HG03103 (cell line): ENCODE measurements at regions not wholly inside any gene's neighbourhood (a gene's known extent, or its start where the extent isn't known, plus 50 kb on each side); places are given as distances from the start of the nearest gene placed in this dataset.
"Not testable (repeated sequence)": the region's sequence is repeated elsewhere in the genome, so short reads cannot be mapped to it uniquely, and the experiment has no call there.

Experiments used
- ATAC-seq: cut with Tn5 transposase; IDR thresholded peaks from one replicate; pipeline ENCODE4 v1.9.1; 2021; ENCODE audit warnings: low read depth; ENCODE audit not compliant: unreplicated experiment

DNA sequence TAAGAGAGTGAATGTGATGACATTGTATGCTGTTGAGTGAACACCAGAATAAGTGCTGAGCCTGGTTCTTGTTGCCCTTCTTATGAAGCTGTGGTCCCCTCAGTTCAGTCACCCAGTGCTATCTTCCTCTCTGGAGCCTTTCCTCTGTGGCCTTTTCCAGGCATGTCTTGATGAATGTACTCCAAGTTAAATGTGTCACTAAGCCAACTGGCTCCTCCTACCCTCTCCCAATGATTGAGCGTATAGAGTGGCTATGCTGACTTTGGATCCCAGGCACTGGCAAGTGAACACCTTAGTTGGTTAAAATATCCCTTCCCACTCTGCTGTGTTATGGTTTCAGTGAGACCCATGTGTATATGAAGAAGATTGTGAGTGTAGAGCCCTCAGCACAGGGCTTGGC is 134.1 kb upstream of the MAMLD1 start:
- ATAC-seq = no peak

DNA sequence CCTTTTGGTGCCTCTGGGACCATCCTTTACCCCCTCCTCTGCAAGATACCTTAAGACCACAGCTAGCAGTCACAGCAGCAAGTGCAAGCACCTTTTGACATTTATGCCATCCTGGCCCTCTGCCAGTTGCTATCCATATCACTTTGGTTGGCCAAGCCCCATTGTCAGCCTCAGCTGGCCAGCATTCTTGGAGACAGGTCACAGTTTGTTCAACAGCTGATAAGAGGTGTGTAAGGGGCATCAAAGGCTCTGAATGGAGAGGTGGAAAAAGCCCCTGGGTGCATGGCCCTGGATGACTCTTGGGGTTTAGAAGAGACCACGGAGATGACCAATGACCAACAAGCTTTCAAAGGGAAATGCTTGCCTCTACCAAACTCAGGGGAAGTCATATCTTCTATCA is 133.6 kb upstream of the MAMLD1 start:
- no peak for ATAC-seq

DNA sequence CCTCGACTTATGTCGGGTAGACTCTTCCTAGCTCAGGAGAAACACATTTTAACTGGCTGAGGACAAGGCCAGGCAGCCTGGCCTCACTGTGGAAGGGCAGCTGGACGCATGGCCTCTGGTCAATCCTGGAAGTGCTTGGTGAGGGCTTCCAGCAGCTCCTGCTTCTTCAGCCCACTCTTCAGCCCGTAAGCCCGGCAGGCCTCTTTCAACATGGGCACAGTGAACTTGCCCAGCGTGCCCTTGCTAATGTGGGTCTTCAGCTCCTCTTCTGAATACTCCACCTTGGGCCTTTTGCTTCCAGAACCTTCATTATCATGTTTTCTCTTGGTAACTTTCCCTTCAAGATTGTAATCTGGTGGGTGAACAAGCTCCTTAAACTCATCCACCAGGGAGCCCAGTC is 132.2 kb upstream of the MAMLD1 start:
- not testable (repeated sequence) for ATAC-seq

DNA sequence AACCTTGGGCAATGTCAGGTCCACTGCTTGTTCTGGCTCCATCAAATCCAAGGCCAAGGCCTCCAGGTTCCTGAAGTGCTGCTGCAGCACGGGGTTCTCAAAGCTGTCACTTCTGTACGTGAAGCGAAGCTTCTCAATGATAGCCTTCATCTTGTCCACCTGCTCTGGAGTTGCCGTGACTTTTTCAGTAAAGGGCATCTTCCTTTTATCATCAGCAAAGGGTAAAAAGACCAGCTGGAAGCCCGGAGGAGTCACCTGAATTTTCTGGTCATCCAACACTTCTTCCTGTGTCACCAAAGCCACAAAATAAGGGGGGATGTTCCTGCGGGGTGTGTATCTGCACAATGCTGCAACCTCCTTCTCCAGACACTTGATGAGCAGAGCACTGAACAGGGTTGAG is 131.7 kb upstream of the MAMLD1 start:
- not testable (repeated sequence) for ATAC-seq

DNA sequence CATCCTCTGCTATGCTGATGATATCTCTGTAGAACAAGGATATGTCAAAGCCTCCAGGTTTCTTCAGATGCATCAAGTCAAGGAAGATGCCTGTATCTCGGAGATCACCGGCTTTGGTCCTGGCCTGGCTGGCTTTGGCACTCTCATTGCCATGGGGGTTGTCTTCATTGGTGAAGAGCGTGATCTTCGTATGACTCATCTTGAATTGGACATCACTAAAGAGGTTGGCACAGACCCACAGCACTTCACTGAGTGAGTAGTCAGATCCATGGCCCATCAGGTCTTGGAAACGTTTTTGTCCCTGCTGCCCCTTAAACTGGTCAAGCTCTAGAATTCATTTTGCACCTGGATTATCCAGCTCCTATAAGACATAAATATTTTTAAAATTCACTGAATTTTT is 130.9 kb upstream of the MAMLD1 start:
- ATAC-seq = not testable (repeated sequence)

DNA sequence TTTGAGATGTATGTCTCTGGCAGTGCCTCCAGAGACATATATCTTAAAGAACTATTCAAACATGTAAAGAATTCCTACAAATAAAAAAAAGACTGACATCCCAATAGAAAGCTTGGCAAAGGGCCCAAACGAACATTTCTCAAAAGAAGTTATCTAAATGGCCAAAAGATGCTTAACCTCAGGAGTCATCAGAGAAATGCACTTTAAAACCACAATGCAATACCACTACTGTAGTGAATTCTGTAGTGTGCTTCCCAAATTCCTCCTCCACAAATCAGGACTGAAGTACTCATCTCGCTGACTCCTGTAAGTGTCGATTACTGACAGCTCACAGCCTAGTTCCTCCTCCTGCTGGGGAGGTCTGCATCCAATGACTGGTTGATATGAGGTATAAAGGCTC is 129.0 kb upstream of the MAMLD1 start:
- ATAC-seq = no peak

DNA sequence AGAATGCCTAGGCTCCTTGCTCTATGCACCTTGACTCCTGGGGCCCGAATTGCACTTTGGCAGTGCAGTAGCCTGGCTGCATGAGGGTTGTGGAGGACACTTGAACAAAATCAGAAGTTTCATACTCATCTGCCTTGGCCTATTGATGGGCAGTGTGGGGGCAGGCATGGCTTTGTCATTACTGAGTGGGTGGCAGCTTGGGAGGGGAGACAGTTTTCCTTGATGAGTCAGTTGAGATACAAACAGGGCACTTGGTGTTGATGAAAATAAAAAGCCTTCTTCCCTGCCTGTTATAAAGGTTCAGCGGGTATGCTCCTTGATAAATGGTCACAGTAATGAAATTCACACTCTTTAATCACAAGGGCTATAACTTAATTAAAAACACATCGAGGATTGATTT is 126.8 kb upstream of the MAMLD1 start:
- ATAC-seq = no peak

DNA sequence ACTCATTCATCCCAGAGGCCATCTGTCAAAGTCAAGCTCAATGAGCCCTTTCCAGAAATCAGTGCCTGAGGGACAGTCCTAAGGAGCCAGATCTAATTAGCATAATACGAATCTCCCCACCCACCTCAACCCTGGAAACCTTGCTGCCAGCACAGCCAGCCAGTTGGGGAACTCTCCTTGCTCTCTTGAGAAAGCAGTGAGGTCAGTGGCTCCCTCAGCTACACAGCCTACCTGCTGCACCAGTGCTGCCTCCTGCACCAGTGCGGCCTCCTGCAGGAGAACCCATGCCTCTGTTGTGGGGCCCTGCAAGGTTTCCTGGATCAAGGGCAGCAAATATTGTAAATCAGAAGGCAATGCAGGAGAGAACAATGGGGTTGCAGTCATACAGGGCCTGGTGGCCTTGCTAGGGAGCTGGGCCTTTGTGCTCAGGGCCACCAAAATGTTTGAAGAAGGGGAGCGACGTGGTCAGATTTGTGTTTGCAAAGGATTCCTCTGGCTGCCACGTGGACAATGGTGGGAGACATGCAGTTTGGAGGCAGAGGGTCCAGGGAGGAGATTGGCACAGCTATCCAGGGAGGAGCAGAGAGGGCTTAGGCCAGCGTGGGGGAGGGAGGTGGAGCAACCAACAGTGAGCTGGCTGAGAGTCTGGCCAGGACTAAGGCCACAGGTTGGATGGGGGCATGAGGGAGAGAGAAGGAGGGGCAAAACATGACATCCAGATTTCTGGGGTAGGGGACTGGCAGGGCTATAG is 124.3 kb upstream of the MAMLD1 start:
- ATAC-seq = no peak

DNA sequence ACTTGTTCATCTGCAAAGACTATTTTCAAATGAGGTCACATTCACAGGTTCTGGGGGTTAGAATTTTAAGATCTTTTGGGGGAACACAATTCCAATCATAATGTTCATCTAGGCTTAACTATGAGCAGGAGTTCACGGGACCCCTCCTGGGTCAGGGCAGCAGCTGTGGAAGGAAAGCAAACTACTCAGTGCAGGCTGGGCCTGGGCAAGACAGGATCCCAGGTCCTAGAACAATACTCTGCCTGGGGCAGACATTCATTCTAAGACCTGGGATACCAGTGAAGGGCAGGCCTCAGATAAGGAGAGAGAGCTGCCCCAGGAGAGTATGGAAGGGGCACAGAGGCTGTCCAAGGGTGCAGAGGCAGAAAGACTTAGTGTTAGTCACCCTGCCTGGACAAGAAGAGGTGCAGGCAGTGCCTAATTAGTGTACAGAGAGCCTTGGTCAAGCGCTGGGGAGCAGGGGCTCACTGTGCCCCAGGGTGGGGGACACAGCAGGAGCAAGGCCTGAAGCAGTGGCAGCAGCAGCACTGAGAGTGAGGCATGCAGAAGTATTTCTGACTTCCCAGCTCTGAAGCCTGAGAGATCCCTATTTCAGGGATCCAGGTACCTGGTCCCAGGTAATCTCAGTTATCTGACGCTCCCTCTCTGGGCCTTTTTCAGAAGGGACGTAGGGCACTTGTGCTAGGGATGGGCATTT is 123.0 kb upstream of the MAMLD1 start:
- no peak for ATAC-seq

DNA sequence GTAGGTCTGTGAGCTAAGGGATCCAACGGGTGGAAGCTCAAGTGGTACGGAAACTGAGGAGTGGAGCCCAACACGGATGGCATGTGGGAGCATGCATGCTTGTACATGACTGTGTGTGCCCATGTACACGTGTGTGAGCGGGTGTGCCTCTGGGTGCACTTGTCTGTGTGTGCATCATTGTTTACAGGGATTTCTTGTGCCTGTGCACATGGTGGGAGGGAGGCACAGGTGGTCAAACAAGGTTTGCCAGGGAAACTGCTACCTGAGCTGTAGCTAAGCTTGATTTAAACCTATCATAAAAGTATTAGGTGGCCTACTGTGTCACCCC is 122.5 kb upstream of the MAMLD1 start:
- no peak for ATAC-seq

DNA sequence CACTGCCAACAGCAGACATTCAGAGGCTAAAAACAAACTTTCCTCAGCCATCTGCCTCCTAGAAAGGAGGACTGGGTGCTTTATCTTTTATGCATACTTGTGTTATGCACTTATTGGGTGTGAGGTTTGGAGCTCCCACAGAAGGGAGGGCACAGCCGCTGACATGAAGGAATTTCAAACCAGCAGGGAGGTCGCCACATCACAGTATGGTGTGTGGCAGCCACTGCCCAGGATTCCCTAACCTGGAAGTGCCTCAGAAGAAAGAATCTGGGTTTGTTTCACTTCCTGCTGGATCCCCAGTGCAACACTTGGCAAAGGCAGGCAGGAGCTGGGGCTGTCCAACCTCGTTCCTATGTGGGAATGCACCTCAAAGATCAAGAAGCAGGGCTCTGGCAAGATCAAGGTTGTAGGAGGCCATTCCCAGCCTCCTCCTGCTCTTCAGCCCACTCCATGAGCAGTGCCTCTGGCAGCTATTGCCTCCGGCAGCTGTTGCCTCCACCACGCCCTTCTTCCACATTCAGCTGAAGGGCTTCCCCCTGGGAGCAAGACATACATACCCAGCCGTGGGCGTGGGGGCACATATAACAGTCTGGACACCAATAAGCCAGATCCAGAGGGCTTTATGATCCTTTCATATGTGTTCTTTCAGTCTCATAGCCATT is 109.0 kb upstream of the MAMLD1 start:
- no peak for ATAC-seq

DNA sequence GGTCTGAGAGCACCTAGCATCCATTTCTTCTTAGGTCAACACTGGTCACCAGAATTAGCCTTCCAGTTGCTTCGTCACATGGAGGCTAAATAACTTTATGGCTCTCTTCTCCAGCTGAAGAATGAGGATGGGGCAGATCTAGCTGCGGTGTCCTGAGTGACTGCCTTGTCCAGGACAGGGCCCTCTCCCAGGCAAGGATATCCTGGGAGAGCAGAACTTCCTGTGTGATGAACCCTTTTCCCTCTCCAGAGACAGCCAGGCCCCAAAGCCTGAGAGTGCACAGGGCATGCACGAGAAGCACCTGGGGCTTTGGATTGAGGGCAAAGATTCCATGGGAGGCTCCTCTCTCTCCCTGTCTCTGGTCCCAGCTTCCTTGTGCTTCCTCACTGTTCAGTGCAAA is 108.2 kb upstream of the MAMLD1 start:
- ATAC-seq = no peak

DNA sequence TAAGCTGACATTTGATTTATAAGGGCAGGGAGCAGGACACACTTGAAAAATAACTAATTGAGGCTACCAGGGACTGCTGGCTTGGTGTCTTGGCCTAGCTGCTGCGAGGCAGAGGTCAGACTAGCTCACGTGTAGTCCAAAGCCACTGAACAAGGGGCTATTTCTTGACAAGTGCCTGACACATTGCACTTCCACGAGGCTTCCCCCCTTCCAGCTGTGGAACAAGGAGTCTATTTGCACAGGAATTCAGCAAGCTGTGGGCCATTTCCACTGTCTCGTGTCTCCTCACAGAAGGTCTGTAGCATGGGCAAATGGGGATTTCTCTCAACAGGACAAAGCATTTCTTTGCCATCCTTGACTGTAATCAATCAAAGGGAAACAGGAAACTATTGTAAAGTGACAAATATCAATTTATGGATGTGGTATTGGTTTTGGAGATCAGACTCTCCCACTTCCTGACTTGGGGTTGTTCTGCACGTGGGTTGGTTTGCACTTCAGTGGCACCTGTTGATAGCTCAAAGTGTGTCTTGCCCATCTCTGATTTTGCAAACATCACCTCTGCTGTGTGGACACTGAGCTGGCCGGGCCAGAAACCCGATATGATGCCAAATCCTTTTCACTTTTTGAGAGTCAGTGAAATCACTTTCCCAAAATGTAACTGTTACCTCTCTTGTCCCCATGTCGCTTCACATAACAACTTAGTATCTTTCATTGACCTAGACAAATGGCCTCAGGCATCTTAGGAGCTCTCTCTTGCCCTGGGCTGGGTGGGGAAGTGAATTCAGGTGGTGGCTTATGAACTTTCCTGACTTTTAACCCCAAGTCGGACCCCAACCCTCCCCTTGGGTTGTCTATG is 107.4 kb upstream of the MAMLD1 start:
- ATAC-seq = no peak

DNA sequence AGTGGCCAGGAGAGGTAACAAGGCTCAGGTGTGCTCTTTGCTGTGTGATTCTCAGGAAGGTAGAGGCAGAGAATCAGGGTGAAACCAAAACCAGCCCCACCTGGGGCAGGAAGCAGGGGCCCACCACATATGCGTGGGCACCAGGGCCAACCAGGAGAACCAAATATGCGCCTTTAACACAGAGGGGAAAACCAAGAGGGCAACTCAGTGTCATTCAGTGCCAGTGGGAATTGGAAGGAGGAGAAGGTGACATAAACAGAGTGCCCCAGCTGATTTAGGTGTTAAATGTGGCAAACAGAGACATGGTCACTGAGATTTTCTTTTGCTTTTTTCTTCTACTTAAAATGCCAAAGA is 106.8 kb upstream of the MAMLD1 start:
- ATAC-seq = no peak

DNA sequence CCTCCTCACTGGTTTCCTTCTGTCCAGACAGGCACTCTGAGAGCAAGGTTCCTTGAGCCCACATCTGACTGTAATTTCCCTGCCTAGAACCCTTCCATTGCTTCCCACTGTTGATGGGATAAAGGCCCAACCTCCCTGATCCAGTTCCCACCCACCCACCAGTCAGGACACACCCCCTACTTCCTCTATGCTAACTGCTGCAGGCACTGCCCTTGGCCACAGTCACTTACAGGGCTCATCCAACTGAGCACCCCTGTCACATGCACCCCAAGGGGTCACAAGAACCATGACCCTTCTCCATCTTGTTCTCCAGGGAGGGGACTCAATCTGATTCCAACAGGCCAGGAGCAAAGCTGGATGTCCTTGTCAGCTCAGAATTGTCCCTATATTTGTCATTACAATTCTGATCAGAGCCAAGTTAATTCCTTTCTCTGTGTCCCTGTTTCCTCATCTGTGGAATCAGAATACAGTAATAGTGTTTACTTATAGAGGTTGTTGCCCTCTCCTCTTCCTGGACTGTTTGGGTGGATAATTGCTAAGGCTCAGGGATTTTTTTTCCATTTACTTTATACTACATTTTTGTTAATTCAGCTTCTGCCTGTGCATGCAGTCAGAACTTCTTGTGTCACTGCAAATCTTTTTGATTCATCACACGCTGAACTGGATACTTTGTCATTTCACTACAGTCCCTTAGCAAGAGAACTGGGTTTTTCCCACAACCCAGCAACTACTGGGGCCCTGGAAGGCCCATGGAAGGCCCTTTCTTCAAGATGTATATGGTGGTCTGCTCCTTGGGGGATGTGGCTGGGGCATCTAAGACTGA is 105.6 kb upstream of the MAMLD1 start:
- no peak for ATAC-seq

DNA sequence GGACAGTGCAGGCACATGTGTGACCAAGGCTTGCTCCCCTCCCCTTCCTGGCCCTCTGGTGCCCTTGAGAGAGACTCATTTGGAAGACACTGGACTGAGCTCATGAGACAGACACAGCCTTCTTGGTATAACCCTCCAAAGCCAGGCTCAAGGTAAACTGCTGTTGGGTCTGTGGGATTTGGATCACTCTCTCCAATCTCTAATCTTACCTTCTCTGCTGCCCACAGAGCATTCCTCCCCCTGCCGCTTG is 105.0 kb upstream of the MAMLD1 start:
- ATAC-seq = no peak

DNA sequence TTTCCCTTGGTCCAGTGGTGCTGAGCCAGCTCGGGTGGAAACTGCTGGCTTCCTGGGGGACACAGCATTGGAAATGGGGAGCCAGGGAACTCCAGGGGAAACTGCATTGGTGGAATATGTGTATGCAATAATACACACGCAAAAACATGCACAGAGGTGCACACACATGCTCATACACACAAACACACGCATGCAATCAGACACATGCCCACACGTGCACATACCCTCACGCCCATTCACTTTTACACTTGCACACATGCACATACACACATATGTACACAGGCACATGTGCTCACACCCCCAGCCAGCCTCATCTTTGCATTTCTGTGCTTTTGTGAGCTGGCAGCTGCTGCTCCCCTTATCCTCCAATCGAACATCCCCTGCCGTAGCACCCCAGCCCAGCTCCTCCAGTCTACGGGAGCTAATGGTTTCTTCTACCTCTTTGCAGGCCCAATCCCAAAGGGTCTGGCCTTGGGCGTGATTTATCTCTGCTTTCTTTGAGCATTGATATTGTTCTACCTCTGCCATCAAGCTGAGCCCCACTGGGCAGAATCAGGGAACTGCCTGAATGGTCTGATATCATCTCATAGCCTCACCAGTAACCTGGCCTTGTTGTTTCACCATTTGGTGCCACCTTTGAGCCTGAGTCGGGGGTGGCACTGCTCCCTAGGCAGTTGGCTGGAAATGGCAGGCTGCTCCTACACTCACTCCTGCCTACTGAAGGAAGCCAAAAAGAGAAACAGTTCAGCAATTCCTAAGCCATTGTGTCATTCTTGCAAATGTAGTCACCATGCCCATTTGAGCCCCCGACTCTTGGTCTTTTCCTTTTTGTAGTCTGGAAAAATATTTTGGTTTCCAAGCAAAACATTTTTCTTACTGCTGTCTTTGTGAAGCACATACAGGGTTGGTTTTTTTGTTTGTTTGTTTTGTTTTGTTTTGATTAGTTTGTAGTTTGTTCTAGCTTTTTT is 104.4 kb upstream of the MAMLD1 start:
- no peak for ATAC-seq

DNA sequence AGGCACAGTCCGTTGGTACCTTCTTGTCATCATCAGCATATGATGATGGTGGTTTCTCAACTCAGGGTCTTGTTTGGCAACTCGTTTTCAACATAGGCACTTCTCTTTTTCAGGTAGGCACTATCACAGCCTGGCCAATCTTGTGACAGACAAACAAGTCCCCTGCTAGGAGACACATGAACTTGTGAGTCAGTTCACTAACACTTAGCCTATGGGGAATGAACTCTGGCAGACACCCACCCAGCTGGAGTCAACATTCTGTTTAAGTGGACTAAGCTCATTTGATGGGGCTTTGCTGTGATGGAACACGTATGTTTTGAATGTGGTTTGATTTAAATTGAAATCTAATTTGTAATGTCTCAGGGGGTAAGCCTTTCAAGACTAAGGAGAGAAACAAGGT is 100.7 kb upstream of the MAMLD1 start:
- no peak for ATAC-seq

DNA sequence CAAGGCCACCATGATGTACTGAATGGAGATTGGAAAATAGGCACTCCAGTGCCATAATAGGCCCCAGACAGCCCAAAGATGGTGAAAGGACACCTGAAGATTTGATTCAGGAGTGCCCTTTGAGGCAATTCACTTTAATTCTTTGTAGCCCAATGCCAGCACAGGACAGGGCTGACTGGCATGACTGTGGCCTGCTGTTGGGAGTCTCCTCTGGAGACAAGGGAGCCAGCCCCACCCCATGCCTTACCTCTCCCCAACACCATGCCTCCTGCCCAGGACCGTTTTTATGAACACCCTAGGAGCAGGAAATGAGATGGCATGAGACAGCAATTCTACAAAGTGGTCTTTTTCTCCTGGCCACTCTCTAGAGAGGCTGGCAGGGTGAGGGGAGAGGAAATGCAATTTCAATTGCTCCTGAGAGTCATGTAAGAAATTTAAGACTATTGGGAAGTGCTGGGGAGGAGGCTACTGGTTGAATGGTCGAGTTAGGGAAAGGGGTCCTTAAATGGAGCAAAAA is 94.2 kb upstream of the MAMLD1 start:
- no peak for ATAC-seq
